Hepatic stellate cell (primary cell): ENCODE measurements at regions not wholly inside any gene's neighbourhood (a gene's known extent, or its start where the extent isn't known, plus 50 kb on each side); places are given as distances from the start of the nearest gene placed in this dataset.

Experiments used
- DNase-seq: peaks from one replicate; pipeline ENCODE4 v3.0.0; 2011; ENCODE audit warnings: low spot score

DNA sequence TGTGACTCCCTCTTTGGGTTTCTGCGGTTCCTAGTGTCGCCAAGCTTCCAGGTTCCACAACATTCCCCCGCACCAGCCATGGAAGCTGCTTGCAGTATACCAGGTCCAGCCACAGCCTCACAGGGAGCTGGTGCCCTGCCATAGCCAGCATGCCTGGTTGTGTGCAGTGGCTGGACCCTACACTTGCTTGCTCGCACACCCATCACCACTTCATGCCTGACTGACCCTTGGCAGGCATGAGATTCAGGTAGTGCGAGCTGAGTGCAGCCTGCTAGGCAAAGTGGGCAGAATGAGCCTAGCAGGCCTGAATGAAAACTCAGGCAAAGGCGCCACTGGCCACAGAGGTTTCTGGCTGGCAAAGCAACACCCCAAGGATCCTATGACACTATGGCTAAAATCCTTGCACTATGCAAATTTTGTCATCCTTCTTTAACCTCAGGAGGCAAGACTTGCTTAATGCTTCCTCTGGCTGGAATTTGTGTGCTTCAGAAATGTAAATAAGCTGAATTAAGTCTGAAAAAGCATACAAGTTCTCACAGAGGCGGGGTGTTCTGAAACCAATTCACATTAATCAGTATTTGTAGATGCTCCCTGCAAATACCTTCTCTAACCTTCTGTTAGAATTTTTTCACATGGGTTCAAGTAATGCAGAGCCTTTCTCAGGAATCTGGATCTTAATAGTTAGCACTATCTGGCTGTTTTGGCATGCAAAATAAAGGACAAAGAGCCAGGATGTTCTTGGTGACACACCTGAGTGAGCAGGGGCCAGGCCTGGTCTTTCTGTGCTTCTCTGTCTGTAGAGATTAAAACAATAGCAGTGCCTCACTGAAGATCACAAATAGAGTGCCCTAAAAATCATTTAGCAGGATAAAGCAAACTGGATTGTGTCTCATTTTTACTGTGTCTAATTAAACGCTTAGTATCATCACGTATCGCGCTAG lies 256.9 kb downstream of the GPATCH2 start:
- DNase-seq: no peak

DNA sequence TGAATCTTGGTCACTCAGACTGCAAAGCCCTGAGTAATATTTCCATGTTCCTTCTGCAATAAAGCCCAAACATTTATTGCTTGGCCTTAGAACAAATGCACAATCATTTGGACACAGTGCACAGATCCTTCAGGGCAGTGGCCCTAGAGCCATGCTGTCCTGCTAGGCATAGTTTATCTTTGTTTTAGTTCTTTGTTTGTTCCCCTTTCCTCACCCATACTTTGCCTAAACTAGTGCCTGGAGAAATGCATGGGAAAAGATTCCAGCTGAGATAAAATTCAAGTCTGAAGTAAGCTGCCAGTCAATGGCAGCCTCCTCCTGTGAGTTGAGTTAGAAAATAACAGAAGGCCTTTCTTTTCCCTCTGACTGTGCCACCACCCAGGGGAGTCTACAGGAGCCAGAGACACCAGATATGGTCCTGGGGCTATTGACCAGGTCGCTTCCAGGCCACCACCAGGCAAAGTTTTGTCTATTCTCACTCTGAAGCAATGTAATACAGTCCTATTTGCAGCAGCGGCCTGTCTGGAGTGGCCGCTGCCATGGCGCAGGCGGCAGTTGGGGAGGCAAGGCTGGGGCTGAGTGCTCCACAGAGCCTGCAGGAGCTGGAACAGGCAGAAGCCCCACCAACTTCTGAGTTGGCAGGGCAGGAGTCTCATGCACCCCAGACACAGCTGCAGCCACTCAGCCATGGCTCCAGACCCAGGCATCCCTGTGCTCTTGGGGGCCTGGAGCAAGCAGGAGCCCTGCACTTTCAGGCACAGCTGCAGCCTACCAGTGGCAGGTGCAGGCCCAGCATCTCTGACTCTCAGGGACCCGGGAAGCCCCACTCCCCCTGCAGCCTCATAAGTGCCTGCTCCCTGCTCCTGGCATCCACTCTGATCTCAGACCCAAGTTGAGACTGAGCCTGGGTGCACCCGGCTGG lies 258.6 kb downstream of the GPATCH2 start:
- no peak for DNase-seq

- no peak for DNase-seq
Observed at GRCh38 chr1:217370757-217371156, 260.1 kb downstream of the GPATCH2 start.

- no peak for DNase-seq
Observed at GRCh38 chr1:217369996-217370551, 260.8 kb downstream of the GPATCH2 start.

GRCh38 chr1:217369271-217369981 lies 261.5 kb downstream of the GPATCH2 start:
- no peak for DNase-seq

- no peak for DNase-seq
Observed at GRCh38 chr1:217364220-217364619, 266.7 kb downstream of the GPATCH2 start.

DNA sequence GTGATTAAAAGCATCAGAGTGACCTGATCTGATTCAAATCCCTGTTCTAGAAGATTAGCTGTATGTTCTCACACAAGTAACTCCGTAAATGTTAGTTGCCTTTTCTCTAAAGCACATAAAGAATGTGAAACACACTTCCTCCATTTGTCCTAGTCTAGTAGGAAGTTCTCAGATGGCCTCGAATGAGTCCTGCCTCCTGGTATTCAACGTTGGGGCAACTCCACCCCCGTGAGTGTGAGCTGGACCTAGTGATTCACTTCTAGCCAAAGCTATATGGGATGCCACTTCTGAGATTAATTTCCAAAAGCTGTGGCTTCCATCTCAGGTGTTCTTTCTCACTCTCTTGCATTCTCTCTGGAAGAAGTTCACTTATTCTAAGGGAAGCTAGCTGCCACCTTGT lies 267.6 kb downstream of the GPATCH2 start:
- no peak for DNase-seq

GRCh38 chr1:217360510-217360909 lies 270.4 kb downstream of the GPATCH2 start:
- DNase-seq: no peak

DNA sequence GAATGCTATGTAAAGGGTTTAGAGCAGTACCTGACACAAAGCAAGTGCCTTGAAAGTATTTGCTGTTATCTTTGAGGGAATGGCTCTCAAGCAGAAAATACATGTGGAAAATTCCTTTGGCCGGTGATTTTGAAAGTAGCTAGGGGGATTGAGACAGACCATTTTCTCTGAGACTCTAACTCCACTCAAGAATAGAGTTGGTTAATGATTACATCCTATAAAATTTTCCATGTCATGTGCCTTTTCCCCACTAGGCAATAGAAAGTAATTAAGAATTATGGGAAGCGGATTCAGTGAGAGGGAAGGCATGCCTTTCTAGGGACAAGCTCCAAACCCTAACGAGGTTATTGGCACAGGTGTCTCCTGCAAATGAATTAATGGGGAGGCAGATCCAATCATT lies 276.0 kb downstream of the GPATCH2 start:
- DNase-seq: no peak

DNA sequence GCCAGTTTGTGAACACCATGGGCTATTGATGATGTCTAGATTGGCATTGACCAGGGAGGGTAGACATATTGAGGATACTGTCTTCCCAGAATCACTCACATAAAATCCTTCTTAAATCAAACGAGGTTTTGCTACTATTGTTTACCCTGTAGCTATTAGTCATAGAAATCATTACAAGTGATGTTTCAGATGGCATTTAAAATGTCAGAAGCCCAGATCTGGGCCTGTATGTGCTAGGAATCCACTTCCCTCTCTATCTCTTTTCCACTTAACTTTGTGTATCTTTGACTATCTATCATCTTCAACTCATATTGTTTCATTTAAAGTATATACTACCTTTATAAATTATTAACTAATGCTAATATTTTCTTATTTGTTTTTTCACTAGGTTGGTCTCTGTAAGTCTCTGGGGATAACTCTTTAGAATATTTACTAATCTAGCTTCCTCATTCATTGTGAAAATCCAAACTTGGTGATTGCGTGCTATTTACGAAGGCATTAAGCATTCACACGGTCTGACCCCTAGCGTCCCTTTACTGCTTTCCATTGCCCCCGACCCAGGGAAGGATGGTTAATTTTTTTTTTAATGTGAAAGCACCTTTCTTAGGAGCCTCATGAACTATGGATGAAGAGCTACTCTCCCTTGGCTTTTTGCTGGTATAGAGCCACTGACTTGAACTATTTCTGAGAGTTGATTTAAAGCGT lies 281.8 kb downstream of the GPATCH2 start:
- no peak for DNase-seq

GRCh38 chr1:217344712-217345111 lies 286.2 kb downstream of the GPATCH2 start:
- no peak for DNase-seq

DNA sequence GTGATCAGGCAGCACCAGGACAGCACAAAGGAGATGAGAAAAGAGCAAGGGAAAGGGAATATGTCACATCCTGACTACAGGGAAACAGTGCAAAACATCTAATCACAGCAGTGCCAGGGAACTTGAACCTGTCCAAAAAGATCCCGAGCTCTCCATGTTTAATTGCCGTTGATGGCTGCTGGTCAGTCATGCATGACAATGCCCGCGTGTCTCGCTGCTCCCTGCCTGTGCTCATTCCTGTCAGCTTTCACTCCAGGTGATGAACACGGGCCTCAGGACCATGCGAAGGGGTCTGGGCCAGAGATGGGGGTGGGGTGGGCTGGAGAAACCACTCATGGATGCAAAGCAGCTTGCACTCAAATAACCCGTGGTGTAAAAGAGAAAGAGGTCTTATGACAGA lies 287.0 kb downstream of the GPATCH2 start:
- DNase-seq: no peak

DNA sequence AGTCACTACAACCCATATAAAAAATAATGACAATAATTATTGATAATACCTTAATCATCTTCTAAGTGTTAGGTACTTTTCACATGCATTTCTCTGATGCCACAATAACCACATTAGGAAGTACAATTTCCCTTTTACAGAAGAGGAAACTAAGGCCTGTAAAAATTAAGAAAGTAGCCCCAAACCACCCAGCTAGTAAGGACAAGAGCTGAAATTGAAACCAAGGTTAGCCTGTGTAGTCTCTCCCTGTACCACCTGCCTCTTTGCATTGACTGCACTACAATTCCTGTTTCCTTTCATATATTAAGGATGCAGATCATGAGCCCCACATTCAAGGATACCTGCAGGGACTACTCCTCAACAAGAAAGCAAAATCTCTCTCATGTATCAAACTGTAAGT lies 288.8 kb downstream of the GPATCH2 start:
- DNase-seq: no peak

DNA sequence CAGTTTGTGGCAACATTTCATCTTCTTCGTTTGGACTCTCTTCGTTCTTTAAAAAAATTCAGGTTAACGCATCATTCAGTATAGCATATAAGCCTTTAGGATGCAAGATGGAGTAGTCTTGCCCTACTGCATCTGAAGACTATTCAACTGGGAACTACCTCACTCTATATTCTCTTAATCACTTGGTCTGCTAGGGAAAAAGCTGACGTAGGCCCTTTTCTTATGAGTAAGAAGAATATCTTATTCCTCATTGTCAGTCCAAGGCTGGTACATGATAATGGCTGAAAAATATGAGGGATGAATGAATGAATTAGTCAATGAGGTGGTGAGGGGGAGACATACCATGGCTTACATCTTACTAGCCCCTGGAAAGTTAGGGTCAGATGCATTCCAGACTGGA lies 294.2 kb downstream of the GPATCH2 start:
- no peak for DNase-seq

DNA sequence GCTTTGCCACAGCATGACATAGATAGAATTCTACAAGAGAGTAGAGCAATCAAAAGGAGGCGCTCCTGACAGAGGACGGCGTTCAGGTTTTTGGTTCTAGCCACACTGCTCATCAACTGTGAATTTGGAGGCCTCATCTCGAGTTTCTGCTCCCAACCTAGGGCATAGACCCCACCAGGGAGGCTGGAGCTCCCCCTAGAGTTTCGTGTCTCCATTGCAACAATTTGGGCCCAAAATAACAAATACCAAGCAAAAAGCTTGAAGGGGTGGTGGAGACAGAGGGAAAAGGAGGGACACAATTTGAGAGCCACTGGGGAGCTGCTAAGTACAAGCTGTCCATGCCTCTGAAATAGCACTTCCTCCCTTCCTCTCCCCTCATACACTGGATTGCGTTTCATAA lies 297.0 kb downstream of the GPATCH2 start:
- DNase-seq: peak; percentile 19

DNA sequence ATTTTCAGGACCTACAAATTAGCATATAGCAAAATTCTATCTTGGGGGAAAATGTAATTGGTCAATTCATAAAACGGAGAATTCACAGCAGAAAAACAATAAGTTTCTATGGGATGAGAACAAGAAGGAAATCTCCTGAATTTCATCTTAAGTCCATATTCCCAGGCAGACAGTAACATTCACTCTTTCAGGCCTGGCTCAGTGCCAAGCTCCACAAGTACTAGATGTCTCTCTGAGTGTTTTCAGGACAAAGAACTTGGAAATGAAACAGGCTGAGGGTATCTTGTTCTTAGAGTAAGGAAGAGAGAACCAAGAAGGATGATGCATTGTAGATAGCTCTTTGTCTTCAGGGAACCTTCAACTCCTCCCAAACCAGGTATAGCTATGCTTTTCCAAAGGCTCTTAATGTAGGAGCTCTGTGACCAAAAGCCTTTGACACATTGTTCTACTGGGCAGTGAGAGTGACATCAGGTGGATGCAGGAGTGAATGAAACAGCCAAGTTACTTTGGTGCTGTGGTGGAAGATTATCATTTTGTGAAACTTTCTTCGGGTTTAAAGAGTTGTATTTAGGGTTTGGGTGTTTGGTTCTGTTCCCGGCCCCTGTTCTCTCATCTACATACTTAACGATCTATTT lies 298.3 kb downstream of the GPATCH2 start:
- no peak for DNase-seq

DNA sequence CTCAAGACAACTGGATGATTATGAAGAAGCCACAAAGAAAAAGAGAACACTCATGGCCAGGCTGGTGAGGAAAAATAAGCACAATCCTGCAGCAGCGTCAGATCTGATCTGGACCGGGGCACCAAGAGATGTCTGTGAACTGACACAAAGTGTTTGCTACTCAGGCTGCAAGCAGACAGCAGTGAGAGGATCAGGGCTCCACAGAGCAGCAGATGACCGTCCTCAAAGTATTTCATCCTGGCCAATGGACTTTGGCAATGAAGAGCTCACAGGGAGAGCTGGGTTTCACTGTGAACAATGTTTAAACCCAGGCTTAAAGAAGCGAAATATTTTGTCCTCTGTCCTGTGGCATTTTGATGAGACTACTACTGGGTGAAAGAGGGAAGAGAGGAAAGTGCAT lies 299.2 kb downstream of the GPATCH2 start:
- DNase-seq: no peak

DNA sequence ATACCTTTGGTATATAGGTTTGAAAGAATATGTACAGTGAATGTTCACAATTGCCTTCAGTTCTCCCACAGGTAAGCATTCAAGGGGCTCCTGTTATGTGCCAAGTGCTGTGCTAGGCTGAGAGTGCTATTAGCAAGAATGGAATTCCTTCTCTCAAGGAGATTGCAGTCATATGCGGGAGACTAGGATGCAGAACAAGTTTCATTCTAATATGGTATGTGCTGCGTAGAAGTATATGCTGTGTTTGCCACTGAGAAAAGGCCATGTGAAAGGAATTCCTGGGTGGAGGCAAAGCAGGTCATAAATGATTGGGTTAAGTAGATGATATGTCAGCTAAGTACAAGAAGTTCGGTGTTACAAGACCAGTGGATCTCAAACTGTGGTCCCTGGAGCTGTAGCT lies 303.0 kb downstream of the GPATCH2 start:
- no peak for DNase-seq

DNA sequence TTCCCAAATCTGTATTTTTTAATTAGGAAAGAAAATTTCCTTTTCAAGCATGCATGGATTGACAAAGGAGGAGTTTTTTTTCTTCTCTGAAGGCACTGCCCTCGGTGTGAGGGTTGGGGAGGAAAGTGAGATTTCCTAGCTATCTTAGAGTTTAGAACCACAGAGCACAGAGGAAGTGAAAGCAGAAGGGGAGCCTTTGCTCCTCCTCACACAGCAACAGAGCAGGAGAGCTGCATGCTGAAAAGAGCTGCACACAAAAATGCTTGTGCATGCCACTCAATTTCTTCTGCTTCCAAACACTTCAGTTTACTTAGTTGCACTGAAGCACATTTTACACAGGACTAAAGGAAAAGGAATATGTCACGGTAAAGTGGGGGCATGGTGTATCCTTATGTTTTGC lies 308.1 kb downstream of the GPATCH2 start:
- no peak for DNase-seq

DNA sequence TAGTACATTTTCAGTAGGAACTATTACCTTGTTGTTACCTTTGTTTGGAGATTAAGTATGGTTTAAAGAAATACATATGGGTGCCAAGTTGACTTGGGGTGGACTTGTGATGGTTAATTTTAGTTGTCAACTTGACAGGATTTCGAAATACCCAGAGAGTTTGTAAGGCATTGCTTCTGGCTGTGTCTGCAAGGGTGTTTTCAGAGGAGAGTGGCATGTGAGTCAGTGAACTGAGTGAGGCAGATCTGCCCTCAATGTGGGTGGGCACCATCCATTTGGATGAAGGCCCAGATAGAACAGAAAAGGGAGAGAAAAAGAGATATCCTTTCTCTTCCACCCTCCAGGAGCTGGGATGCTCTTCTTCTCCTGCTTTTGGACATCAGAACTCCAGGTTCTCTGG lies 315.5 kb downstream of the GPATCH2 start:
- DNase-seq: no peak

GRCh38 chr1:217313096-217313495 lies 317.8 kb downstream of the GPATCH2 start:
- DNase-seq: no peak
